Heart right ventricle (tissue), 16 donors: ENCODE measurements at regions not wholly inside any gene's neighbourhood (a gene's known extent, or its start where the extent isn't known, plus 50 kb on each side); places are given as distances from the start of the nearest gene placed in this dataset.

Experiments
- ATAC-seq, 8 donors: fragments of 200-7000 bp; cut with Tn5 transposase; one replicate each; pipeline ENCODE4 v1.9.1; 2020; ENCODE audit warnings: mild to moderate bottlenecking in 8 of 8, moderate library complexity in 8 of 8, moderate number of reproducible peaks in 1 of 8
- DNase-seq, 2 donors: peaks; one replicate each; pipeline ENCODE4 v3.0.0-alpha.2; 2020
- H3K27ac ChIP-seq, 10 donors: fragments of 200-600 bp; sonication (generic) in 2 of 10; one replicate each; pipeline versions ENCODE4 v1.5.0 to v1.8.0; 2020 to 2022; ENCODE audit warnings: mild to moderate bottlenecking in 3 of 10
- H3K27me3 ChIP-seq, 7 donors: fragments of 200-600 bp; one replicate each; pipeline ENCODE4 v1.8.0; 2021 to 2022; ENCODE audit warnings: mild to moderate bottlenecking in 2 of 7
- H3K36me3 ChIP-seq, 9 donors: fragments of 200-600 bp; sonication (generic) in 1 of 9; one replicate each; pipeline versions ENCODE4 v1.5.0 to v1.8.0; 2020 to 2022; ENCODE audit warnings: mild to moderate bottlenecking in 2 of 9
- H3K4me1 ChIP-seq, 9 donors: fragments of 200-600 bp; sonication (generic) in 1 of 9; one replicate each; pipeline versions ENCODE4 v1.5.0 to v1.8.0; 2020 to 2022; ENCODE audit warnings: mild to moderate bottlenecking in 4 of 9
- H3K4me3 ChIP-seq, 10 donors: fragments of 200-600 bp; sonication (generic) in 2 of 10; one replicate each; pipeline versions ENCODE4 v1.5.0 to v1.8.0; 2020 to 2022; ENCODE audit warnings: mild to moderate bottlenecking in 7 of 10, moderate library complexity in 2 of 10
- H3K9me3 ChIP-seq, 11 donors: fragments of 200-600 bp in 10 of 11; sonication (generic) in 2 of 11; one replicate each; pipeline versions ENCODE4 v1.5.0 to v1.8.0; 2013 to 2022; ENCODE audit warnings: mild to moderate bottlenecking in 2 of 11, control low read depth in 1 of 11, moderate library complexity in 1 of 11
- WGBS, 2 donors: extraction: QIAGEN DNeasy Blood & Tissue Kit; methylation state at CpG; one replicate each; pipeline ENCODE4 v1.1.7; 2013; ENCODE audit warnings: inconsistent platforms in 1 of 2; 5-methylcytosine and 5-hydroxymethylcytosine counted together
- intact Hi-C, 10 donors: fragments of 100-400 bp; cut with DNase I; formaldehyde crosslinking; loops; one replicate each; pipeline versions ENCODE4 v1.11.1 to v1.14.2; 2022
- TF ChIP-seq, protein P1 (sequence below), 9 donors: fragments of 200-600 bp; sonication (generic) in 2 of 9; IDR thresholded peaks; one replicate each; pipeline versions ENCODE4 v1.5.0 to v1.8.0; 2021 to 2022; ENCODE audit warnings: antibody characterized with exemption in 9 of 9, mild to moderate bottlenecking in 5 of 9, moderate library complexity in 1 of 9
- donor health status: Arrhythmogenic right ventricular cardiomyopathy.
- donor health status: ischemic (EF 13 %, LVEDD 7.1; RV severe dilation, severe dysfunction).
- donor health status: healthy with polysubstance abuse.
- donor health status: DM: no; HTN: yes; CAD: no.
- donor health status: DM: no; HTN: no; CAD: no.
- donor health status: ischemic (EF 25% LVEDD 6.9; RV normal size, moderate dysfunction).
- donor health status: ischemic (EF 25% LVEDD 5.7; RV mildly dilated, moderate dysfunction).
- donor health status: healthy.
- donor health status: DM: yes; HTN: yes; CAD: no.
- donor health status: Ischemic cardiomyopathy.
- donor health status: ischemic (EF 35%, LVEDD 5.7; RV mildly dilated, moderate dysfunction).
- donor health status: nonischemic (EF 11% LVEDD 7.7; RV severe dilation, severe dysfunction).
- donor health status: DM: yes; HTN: yes; CAD: no.
- donor health status: PGD.
- donor health status: ischemic (EF 29% LVEDD 5.4; RV normal size, mild dysfunction).
- donor health status: nonischemic (EF 23%, LVEDD 6.1; RV moderate dilation, normal function).

- DNase-seq (peak in 1 of 2 donors; percentile 79), ATAC-seq (peak; percentile 85 to 98 (median 94))
- intact Hi-C loops: loop anchor here in 9 of 10 donors (2.0 to 10.0 kb wide), 15 partner anchors 151 to 923 kb away; partner anchors contain the start of gene VCAN (in 6 of the 9)
- Histone ChIP-seq H3K9me3 (no peaks in the 10 kb centered on the region), H3K36me3 (no peaks in the 10 kb centered on the region), H3K4me3 (no peak overlapping the region), H3K27me3 (no peaks in the 10 kb centered on the region), H3K4me1 (peaks cover 0 to 24% (median 9%) of the 10 kb centered on the region in 9 donors), H3K27ac (peak overlapping the region in 4 of 10 donors; percentile 1 to 25 (median 20))
- TF ChIP-seq, protein P1, sequence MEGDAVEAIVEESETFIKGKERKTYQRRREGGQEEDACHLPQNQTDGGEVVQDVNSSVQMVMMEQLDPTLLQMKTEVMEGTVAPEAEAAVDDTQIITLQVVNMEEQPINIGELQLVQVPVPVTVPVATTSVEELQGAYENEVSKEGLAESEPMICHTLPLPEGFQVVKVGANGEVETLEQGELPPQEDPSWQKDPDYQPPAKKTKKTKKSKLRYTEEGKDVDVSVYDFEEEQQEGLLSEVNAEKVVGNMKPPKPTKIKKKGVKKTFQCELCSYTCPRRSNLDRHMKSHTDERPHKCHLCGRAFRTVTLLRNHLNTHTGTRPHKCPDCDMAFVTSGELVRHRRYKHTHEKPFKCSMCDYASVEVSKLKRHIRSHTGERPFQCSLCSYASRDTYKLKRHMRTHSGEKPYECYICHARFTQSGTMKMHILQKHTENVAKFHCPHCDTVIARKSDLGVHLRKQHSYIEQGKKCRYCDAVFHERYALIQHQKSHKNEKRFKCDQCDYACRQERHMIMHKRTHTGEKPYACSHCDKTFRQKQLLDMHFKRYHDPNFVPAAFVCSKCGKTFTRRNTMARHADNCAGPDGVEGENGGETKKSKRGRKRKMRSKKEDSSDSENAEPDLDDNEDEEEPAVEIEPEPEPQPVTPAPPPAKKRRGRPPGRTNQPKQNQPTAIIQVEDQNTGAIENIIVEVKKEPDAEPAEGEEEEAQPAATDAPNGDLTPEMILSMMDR (IDR thresholded peaks at IDR 0.05): peak; percentile 44 to 80 (median 71)
- WGBS, 2 donors: 25 to 27% methylated on average over 4 of the region's 4 CpGs
These were observed 363.3 kb upstream of the RPS23 start for GRCh38 chr5:82641331-82642003.

- TF ChIP-seq, protein P1 (IDR thresholded peaks at IDR 0.05): no peak
- Histone ChIP-seq H3K36me3 (no peaks in the 10 kb centered on the region), H3K27ac (peak overlapping the region in 3 of 10 donors; percentile 19 to 23 (median 22)), H3K4me1 (peaks cover 0 to 24% (median 9%) of the 10 kb centered on the region in 9 donors), H3K27me3 (no peaks in the 10 kb centered on the region), H3K4me3 (no peak overlapping the region), H3K9me3 (no peaks in the 10 kb centered on the region)
- WGBS, 2 donors: 40 to 44% methylated on average over 3 of the region's 3 CpGs
- intact Hi-C loops: loop anchor here in 9 of 10 donors (2.0 to 10.0 kb wide), 14 partner anchors 151 to 924 kb away; partner anchors contain the start of gene VCAN (in 6 of the 9)
- no peak for DNase-seq
- peak in 5 of 8 donors; percentile 29 to 48 (median 42) for ATAC-seq
These were observed 362.8 kb upstream of the RPS23 start for GRCh38 chr5:82640916-82641315.

DNA sequence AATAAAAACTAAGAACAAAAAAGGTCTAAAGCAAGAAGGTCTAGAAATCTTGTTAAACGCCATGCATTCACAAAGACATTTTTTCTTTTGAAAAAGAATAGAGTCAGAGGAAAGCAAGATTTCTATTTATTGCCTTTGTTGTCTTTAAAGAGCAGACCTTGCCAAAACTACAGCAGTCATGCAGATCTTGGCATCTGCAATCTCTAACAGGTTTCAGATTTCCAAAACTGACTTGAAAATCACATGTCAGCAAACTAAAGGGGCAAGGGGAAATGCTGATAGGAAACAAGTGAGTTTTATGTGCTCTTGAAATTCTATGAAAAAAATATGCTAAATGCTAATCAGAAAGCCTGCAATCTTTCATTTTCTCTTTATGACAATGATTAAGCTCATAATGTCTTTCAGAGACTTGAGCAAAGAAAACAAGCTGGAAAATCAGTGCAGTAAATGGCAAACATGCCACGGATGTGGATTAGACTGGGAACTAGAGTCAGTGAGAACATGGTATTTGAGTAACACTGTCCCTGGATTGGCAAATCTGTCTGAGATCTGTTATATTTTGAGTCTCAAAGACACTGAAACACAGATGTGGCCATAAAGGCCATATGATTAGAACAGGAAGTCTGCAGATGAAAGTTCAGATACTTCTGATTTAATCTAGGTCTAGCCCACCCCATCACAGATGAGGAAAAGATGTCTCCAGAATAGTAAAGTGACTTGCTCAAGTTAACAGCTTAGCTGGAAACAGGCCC, 361.4 kb upstream of the RPS23 start:
- no peak overlapping the region for H3K4me3 ChIP-seq
- no peak for DNase-seq
- 57 to 64% methylated on average over 2 of the region's 2 CpGs for WGBS, 2 donors
- intact Hi-C loops: loop anchor here in 9 of 10 donors (2.0 to 10.0 kb wide), 14 partner anchors 153 to 925 kb away; partner anchors contain the start of gene VCAN (in 6 of the 9)
- peaks cover 0 to 24% (median 9%) of the 10 kb centered on the region in 9 donors for H3K4me1 ChIP-seq
- H3K9me3 ChIP-seq: no peaks in the 10 kb centered on the region
- TF ChIP-seq, protein P1 (IDR thresholded peaks at IDR 0.05): no peak
- no peaks in the 10 kb centered on the region for H3K36me3 ChIP-seq
- ATAC-seq: no peak
- peak overlapping the region in 3 of 10 donors; percentile 15 to 43 (median 18) for H3K27ac ChIP-seq
- H3K27me3 ChIP-seq: no peaks in the 10 kb centered on the region

- intact Hi-C loops: loop anchor here in 3 of 10 donors (5.0 to 10.0 kb wide), 3 partner anchors 156 to 284 kb away; no protein-coding TSS in a partner anchor
- H3K27ac ChIP-seq: no peak overlapping the region
- ATAC-seq: no peak
These were observed 358.4 kb upstream of the RPS23 start for GRCh38 chr5:82636591-82636990.

More at GRCh38 chr5:82636591-82636990, 358.4 kb upstream of the RPS23 start:
- no peaks in the 10 kb centered on the region for H3K36me3 ChIP-seq
- H3K4me1 ChIP-seq: peaks cover 0 to 22% (median 9%) of the 10 kb centered on the region in 9 donors
- WGBS, 2 donors: 88% methylated on average over 1 of the region's 1 CpG
- TF ChIP-seq, protein P1 (IDR thresholded peaks at IDR 0.05): no peak
- no peaks in the 10 kb centered on the region for H3K27me3 ChIP-seq
- DNase-seq: no peak
- H3K4me3 ChIP-seq: no peak overlapping the region
- no peaks in the 10 kb centered on the region for H3K9me3 ChIP-seq
